Stimulated activated CD4-positive, alpha-beta T cell treated with anti-CD3 and anti-CD28 coated beads, TNF-alpha, amount 100 ng/mL, for 24 hours (primary cell): ENCODE measurements at regions not wholly inside any gene's neighbourhood (a gene's known extent, or its start where the extent isn't known, plus 50 kb on each side); places are given as distances from the start of the nearest gene placed in this dataset.
"Not testable (repeated sequence)": the region's sequence is repeated elsewhere in the genome, so short reads cannot be mapped to it uniquely, and the experiment has no call there.

ENCODE experiments used
- DNase-seq, 3 experiments: peaks; one replicate each; pipeline ENCODE4 v3.0.0-alpha.2; 2020; ENCODE audit warnings: low read depth in 3 of 3

DNA sequence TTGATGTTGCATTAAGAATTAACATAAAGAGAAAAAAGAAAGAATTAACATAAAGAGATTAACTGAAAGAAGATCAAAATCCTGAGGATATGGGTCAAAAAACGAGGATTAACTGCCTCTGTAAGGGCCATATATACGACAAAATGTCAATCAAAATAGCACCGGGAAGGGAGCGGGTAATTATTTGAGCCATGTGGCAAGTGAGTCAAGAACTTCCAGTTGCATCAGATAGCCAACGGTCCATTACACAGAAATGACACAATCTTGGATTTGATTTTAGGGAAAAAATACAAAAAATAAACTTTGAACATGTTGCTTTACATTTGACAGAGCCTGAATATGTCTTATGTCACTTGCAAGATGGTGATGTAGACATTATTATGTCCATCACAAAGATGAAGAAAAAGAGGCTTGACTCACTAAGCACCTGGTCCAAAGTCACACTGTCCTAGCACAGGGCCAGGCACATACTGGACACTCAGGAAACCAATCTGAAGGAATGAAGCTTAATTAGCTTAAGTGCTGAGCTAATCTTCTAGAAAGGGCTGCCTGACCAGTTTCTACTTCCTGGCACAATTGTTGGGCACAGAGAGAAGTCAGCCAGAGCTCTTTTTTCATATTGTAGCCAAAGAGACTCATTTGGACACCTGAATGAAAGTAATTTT lies 273.2 kb upstream of the PAPPA start:
- DNase-seq, result no peak

DNA sequence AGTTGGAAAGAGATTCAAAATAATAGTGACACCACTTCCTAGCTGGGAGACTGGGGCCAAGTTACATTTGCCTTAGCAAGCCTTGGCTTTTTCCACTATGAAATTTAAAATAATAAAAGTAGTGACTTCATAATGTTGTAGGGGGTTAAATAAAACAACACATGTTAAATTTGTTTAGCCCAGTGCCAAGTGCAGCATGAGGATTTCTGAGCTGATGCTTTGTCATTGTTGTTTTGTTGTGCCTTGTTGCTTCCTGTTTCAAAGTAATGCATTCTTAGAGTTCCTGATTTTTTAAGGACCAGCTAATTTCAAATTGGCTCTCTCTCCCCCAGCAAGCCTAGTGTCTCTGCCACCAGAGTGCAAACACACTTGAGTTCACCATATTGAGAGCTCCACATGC lies 270.7 kb upstream of the PAPPA start:
- no peak for DNase-seq

DNA sequence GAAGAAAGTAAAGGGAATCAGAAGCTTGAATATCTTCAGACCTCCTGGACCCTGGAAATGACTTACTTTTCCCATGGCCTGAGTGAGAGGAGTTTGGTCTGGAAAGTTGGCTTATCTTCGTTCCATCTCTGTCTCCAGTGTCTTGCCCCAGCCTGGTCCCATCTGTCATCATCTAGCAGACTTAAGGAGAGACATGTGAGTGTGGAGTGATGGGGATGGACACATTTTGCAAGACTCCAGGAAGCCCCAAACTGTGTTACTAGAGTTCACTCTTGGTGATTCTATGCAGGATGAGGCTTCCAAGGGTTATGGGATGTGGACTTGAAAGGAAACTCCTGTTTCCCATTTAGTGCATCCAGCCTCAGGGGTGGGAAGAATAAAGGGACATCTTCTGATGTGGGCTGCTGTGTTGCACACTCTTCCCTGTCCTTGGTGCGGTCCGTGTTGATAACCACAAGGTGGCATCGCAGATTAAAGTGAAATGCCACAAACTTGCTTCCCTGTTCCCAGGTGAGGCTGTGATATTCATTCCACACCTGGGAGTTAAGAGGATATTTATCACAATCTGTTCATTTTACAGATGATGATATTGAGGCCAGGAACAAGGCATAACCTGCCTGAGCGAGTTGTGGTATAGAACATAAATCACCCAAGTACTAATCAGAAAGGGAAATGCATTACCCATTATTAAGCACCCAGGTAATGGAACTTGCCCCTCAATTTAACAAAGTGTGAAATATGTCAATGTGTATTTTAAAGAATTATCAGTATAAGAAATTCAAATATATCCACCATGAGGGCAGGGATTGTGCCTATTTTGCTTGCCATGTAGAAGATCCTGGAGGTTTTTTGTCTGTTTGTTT lies 269.9 kb upstream of the PAPPA start:
- DNase-seq, result no peak

DNA sequence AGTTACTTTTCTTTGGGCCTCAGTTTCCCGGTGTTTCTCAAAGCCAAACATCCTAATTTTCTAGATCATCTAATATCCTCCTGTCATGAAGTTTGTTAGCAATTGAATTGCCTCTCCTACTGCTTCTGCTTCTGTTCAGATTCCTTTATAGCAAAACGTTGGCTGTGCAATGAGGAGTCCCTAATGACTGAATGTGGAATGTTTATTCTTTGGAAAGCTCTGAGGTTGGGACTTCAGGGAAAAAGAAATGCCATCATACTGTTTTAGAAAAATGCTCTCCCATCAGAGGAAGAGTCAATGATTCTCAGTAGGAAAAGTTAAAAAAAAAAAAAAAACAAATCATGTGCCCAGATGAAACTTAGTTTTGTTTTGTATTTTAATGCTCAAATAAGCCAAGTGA lies 268.7 kb upstream of the PAPPA start:
- DNase-seq, result no peak

DNA sequence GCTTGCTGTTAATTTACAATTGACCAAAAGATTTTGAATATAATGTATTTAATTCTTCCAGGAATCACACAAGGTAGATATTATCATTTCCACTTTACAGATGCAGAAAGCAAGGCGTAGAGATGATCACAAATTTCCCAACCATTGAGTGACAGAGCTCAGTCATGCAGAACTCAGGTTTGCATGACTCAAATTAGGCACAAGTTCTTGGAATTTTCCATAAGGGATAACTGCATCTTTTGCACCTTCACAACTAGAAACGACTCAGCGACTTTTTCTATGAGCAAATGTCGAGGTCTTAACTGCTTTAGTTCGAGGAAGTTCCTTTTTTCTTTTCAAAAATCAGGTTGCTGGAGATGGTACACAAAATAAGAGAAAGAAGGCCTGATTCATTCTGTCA lies 265.5 kb upstream of the PAPPA start:
- DNase-seq, result no peak

DNA sequence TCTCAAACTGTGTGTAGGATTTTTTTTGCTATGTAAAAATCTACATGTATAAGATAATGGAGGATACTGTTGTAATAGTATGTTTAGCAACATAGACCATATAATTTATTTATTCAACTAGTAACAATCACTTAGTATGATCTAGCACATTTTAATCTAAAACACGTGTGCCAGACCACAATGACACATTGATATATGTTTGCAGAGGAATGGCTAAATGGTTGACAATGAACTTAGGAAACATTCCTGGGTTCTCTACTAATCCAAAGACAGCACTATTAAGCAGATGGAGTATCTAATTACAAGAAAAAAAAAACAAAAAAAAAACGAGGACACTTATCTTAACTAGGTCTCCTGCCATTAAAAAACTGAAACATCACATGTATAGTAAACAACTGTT lies 261.7 kb upstream of the PAPPA start:
- DNase-seq, result no peak

DNA sequence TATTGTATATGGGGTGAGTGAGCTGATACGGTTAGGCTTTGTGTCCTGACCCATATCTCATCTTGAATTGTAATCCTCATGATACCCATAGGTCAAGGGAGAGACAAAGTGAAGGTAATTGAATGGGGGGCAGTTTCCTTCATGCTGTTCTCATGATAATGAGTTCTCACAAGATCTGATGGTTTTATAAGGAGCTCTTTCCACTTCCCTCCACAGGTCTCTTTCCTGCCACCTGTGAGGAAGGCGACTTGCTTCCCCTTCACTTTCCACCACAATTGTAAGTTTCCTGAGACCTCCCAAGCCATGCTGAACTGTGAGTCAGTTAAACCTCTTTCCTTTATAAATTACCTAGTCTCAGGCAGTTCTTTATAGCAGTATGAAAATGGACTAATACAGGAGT lies 255.1 kb upstream of the PAPPA start:
- DNase-seq, result not testable (repeated sequence)

DNA sequence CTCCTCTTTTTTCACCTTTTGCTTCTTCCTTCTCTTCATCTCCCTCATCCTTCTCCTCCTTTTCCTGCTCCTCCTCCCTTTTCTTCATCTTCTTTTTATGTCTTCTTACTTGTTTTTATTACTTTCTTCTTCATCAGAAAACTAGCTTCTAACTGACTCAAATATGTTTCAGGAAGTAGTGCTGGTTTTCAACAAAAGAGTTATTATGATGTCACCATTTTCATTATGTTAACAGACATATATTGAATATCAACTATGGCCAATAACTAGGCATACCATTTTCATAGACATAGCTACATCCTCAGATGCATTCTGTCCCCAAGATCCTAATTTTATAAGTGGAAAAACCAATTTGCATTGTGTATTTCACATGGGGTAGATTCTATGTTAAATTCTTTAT lies 252.9 kb upstream of the PAPPA start:
- no peak for DNase-seq

DNA sequence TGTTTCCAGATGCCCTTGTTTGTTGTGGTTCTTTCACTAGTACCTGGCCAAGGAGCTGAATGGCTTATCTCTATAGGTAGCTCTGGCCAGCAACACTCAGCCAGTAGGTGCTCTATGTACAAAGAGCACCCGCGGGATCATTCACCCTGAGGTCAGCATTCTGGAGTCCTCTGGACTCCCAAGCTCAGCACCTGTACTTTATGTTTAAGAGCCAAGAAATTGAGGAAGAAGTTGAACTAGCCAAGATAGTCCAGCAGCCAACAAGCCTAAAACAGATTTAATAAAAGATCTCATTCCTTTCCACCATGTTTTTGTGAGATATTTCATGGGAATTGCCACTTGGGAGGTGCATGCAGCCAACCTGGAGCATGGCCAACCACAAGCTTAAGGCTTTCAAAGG lies 242.6 kb upstream of the PAPPA start:
- no peak for DNase-seq

DNA sequence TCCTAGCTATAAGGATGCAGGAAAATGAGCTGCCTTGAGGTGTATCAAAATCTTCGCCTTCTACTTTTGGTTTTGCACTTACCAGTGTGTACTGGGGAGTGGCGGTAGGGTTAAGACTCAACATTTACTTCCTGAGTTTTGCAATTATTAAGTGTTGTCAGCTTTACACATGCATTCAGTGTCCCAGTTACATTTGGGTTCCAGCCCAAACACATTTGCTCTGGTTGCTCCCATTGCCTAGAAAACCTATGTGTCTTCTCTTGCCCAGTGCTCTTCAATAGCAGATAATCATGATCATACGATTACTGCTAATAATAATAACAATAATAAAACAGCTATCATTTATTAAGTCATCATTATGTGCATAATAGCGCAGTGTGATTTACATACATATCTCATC lies 241.5 kb upstream of the PAPPA start:
- DNase-seq, result no peak

DNA sequence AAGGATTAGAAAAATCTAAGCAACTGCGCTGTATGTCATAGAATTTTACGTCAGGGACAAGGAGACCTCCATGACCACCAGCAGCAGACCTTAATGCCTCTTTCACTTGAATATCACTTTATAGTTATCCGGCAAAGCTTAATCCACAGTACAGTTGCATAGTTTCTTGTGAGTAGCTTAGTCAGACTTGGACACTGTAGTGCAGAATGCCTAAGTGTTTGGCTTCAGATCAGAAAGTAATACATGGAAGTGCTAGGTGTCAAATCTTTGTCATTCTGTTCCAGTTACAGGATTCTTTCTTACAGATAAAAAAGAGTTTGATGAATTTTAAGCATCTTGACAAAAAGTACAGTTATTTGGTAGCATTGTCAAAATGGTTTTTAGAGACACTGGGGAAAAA lies 239.9 kb upstream of the PAPPA start:
- DNase-seq, result no peak

DNA sequence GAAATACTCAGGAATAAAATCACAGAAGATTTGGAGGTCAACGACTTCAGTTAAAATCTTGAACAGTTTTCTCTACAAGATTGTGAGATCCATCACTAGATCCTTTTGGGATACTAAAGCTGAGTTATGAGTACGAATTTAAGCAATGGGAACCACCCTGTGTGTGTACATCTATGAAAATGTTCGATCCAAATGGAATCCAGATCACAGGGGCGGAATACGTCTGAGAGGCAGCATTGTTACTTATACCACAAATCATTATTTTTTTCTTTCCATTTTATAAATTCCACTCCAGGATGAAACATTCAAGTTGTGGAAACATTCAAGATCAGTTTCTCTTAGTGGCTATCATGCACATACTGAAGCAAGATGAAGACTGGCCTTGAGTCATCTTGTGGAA lies 239.3 kb upstream of the PAPPA start:
- no peak for DNase-seq

DNA sequence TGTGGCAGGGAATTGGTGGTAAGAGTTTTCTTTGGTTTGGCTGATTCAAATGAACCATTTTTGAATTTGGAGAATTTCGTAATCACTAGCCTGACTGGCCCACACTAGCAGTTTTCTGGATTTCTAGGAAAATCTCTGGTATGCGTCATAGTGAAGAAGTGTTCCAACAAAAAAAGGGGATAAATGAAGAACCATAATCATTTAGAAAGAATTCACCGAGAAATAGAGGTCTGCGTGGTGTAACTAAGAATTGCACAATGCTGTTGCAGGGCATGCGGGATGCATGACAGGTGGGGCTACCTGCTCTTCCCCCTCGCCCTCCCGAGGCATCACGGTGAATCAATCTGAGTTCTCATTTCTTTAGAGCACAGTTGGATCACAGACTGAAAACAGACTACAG lies 232.3 kb upstream of the PAPPA start:
- DNase-seq, result no peak

DNA sequence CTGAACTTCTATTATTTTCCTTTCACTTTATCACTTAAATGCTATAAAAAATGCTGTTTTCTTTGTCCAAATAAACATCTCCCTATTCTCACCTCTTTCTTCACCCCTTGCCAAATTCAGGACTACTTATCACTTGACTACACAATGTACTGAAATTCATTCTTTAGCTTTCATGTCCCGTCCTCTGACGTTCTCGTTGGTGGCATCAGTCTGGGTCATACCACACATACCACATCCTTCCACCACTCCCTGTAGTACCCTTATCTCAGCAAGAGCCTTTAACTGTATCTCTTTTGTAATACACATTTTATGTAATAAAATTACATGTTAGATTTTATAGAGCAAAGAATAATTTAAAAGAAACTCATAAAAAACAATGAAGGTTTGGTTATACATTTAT lies 231.1 kb upstream of the PAPPA start:
- DNase-seq, result no peak

DNA sequence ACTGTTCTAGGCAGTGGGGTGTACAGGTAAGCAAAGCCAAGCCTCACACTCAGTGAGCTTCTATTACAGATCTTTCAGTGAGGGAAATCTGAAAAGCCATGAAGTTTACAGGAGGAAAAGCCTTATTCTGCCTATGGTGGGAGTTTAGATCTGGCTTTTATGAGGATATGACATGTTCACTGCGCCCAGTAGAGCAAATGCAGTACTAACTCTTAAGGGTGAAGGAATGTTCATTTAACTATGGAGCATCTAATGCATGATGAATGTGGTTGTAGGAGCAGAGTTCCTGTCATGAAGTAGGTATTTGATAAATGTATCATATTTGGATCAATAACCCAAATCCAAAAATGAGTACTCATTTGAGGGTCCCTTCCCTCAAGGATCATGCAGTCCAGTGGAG lies 230.2 kb upstream of the PAPPA start:
- DNase-seq, result no peak

DNA sequence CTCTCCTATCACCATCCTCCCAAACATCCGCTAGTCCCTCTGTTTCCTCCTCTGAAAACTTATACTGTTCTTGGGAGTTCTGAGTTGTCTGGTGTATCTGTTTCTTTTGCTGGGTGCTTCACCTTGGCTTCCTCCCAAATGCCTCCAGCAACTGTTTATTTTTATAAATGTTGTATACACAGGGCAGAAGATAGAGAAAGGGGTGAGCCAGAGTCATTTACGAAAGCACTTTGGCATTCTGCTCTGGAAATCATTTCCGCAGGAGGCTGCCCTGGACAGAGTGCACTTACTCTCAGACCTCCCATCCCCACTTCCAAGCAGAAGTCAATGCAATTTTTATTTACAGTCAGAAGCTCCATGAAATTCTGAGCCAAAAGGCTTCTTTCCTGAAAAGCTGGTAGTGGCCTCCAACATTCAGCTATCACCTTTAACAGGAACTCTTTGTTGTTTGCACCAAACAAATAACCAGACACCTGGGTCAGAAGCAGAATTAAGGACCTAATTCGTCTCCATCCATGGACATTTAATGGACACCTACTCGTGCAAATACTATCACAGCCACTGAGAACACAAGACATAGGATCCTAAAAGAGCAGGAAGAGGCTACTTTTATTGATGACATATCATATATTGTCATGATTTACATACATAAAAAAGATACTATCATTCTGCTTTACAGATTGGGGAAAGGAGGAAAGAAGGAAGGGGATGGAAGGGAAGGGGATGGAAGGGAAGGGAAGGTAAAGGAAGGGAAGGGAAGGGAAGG lies 229.5 kb upstream of the PAPPA start:
- no peak for DNase-seq

DNA sequence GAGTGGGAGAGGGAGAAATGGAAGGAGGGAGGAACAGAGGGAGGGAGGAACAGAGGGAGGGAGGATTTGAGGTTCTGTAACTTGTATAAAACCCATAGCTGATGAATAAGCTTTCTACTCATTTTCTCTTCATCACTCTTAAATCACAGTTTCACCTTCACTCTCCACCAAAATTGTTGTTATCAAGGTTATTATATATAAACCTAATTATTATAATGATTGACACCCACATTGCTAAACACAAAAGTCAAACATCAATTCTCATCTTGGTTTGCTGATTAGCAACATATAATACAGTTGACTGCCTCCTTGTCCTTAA lies 229.0 kb upstream of the PAPPA start:
- no peak for DNase-seq

DNA sequence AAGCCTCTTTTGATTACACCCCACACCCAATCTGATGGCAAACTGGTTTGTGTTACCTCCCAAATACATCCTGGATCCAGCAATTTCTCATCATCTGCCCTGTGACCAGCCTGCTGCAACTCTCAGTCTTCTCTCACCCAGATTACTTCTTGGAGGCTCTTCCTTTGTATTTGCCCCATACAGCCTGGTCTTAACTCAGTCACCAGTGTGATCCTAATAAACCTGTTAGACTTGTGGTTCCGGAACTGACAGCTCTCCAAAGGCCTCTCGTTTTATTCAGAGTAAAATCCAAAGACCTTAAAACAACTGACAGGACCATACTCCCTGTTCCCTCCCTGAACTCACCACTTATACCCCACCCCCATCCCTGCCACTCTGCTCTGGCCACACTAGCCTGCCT lies 228.2 kb upstream of the PAPPA start:
- DNase-seq, result no peak

DNA sequence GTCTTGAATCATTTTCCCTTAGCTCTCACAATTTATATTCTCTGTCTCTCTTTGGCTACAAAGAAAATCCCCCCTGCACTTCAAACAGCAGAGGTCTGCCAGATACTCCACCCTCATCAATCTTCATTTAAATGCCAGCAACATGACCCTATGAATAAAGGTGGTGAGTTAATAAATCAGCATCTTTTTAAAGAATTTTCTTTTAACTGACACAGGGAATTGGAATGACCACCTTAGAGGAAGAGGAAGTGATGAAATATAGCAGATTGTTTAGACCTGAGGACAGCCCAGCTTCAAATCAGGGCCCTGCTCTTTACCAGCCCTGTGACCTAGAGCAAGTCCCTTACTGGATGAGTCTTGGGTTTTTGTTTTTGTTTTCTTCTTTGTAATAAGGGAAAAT lies 223.1 kb upstream of the PAPPA start:
- DNase-seq, result no peak

DNA sequence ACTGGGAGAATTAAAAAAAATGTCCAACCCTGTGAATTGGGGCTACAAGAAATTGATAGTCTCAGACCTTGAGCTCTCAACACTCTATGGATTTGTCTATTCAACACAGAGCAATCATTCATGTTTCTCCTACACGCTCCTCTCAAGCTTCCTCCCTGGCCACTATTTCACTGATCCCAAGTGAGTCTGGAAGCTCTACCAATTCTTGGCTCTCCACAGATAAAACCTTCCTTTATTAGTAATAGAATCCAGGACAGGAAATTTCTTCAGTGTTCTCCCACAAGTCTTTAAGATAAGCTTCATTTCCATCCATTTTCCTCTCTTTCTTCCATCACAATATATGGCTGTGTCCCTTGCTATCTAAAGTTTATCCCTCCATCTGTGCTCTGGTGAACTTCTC lies 215.1 kb upstream of the PAPPA start:
- DNase-seq, result no peak

DNA sequence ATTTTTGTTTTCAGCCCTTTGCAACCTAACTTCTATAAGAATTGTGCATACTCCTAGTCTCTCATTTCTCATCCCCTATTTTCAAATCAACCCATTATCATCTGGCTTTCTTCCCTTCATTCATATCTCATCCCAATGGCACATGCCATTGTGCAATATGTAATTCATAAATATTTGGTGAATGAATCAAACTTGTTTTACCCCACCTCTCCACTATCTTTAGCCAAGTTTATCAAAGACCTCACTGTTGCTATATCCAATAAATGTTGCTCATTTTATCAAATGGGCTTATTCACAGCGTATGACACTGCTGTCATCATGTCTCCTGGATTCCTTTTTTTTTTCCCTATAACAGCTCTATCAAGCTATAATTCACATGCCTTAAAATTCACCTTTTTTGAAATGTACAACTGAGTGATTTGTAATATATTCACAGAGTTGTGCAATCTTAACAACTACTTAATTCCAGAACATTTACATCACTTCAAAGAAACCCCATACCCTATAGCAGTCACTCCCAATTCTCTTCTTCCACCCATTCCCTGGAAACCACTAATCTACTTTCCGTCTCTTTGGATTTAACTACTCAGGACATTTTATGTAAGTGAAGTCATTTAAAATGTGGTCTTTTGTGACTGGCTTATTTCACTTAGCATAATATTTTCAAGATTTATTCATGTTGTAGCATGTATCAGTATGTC lies 214.4 kb upstream of the PAPPA start:
- no peak for DNase-seq

DNA sequence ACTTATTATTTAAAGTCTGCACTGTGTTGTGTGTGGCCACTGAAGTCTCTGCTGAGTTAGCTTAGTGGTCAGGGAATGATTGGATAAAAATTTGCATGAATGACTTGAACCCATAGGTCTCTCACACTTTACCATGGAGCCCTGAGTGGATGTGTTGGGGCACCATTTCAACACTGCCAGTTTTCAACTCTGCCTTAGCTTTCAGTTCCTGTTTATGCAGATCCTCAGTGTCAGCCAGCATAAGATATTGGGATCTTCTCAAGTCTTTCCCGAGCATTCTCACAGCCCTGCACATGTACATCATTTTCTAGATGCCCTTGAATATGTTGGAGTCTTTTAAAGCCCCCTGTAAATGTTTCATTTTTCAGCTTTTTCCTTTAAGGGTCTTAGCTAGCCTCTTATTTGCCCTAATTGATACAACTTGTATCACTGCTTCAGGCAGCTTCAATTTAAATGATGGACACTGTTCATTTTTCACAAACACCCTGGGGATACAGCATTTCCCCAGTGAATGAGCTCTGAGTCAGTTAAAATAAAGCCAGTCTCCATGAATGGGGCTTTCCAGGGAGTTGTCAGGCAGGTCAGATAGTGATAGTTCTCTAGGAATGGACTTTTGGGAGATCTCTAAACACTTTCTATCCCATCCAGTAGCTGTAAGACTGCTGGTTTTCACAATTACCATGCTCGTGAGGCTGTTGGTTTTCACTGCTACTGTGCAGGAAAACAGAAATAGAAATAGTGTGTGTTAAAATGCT lies 211.9 kb upstream of the PAPPA start:
- no peak for DNase-seq
